Panc1 (cell line): ENCODE measurements at regions not wholly inside any gene's neighbourhood (a gene's known extent, or its start where the extent isn't known, plus 50 kb on each side); places are given as distances from the start of the nearest gene placed in this dataset.

ENCODE experiments used
- ATAC-seq: fragments of 200-7000 bp; cut with Tn5 transposase; 2 replicates; pipeline ENCODE4 v1.9.1; 2020; ENCODE audit warnings: mild to moderate bottlenecking, moderate library complexity
- BruUV-seq: library from RNA; stranded (reverse); fragments of 400-500 nt; replicated peaks from 2 replicates; lab custom pipeline; 2021; lab: Mats Ljungman, UMichigan
- CTCF ChIA-PET: fragments of 300-600 bp; sonication (Branson Sonifier 250); formaldehyde crosslinking; loops from one replicate; lab custom pipeline; 2022; ENCODE audit warnings: antibody characterized with exemption; lab: Charles Lee
- POLR2A ChIA-PET: fragments of 300-600 bp; sonication (Branson Sonifier 250); formaldehyde crosslinking; loops from one replicate; lab custom pipeline; 2022; ENCODE audit warnings: antibody characterized with exemption; lab: Charles Lee
- DNase-seq: peaks from one replicate; pipeline ENCODE4 v3.0.0-alpha.2; 2010; ENCODE audit warnings: low read depth, low spot score
- H3K27ac ChIP-seq: 2 replicates; pipeline ENCODE4 v1.5.1; 2011; ENCODE audit warnings: mild to moderate bottlenecking, low read length, inconsistent platforms
- H3K27me3 ChIP-seq: fragments of 200-500 bp; sonication (Bioruptor generic); 2 replicates; pipeline ENCODE4 v1.6.0; 2014; ENCODE audit warnings: low read length, inconsistent platforms; ENCODE audit not compliant: control insufficient read depth, insufficient read depth
- H3K36me3 ChIP-seq: fragments of 200-500 bp; sonication (Bioruptor generic); 2 replicates; pipeline ENCODE4 v1.5.1; 2014; ENCODE audit warnings: inconsistent platforms, mild to moderate bottlenecking, low read length, moderate library complexity; ENCODE audit not compliant: control insufficient read depth, insufficient read depth
- H3K4me1 ChIP-seq: 2 replicates; pipeline ENCODE4 v1.5.1; 2011; ENCODE audit warnings: inconsistent platforms, mild to moderate bottlenecking, low read length, moderate library complexity; ENCODE audit not compliant: control insufficient read depth, insufficient read depth
- H3K4me3 ChIP-seq, 2 experiments: 2 replicates each; pipeline ENCODE4 v1.5.1; 2011 to 2012; ENCODE audit warnings: low read depth in 2 of 2, low read length in 2 of 2, mild to moderate bottlenecking in 2 of 2, inconsistent platforms in 1 of 2, moderate library complexity in 1 of 2
- H3K9me3 ChIP-seq: fragments of 200-500 bp; sonication (Bioruptor generic); 2 replicates; pipeline ENCODE4 v1.5.1; 2014; ENCODE audit warnings: low read depth, mild to moderate bottlenecking, inconsistent platforms, low read length, moderate library complexity; ENCODE audit not compliant: control insufficient read depth, insufficient read depth
- POLR2AphosphoS5 ChIP-seq: IDR thresholded peaks from 2 replicates; pipeline ENCODE4 v1.6.1; 2012; ENCODE audit warnings: mild to moderate bottlenecking, low read depth, low read length, moderate library complexity
- REST ChIP-seq, 2 experiments: IDR thresholded peaks; 2 replicates each; pipeline ENCODE4 v1.6.1; 2011 to 2012; ENCODE audit warnings: low read depth in 2 of 2, control low read depth in 1 of 2, low read length in 1 of 2, mild to moderate bottlenecking in 1 of 2, moderate library complexity in 1 of 2; ENCODE audit not compliant: insufficient read depth in 1 of 2
- SIN3A ChIP-seq: IDR thresholded peaks from 2 replicates; pipeline ENCODE4 v1.6.1; 2012; ENCODE audit warnings: low read depth, mild to moderate bottlenecking, low read length, moderate library complexity, borderline replicate concordance; ENCODE audit not compliant: insufficient read depth
- TCF7L2 ChIP-seq: IDR thresholded peaks from 2 replicates; pipeline ENCODE4 v1.6.1; 2011; ENCODE audit warnings: mild to moderate bottlenecking, low read depth, low read length, inconsistent platforms
- in situ Hi-C: cut with HindIII; loops from 2 replicates; pipeline ENCODE4 v1.10.0; 2016; ENCODE audit warnings: low sequenced_read_pairs, low pct_unique_long_range_greater_than_20kb
- intact Hi-C: fragments of 100-400 bp; cut with micrococcal nuclease; formaldehyde crosslinking; loops from one replicate; pipeline ENCODE4 v1.10.0; 2022; ENCODE audit not compliant: unreplicated experiment
- TF ChIP-seq, protein P1 (sequence below): fragments of 450-650 bp; IDR thresholded peaks from 2 replicates; pipeline ENCODE4 v1.5.1; 2017; ENCODE audit warnings: mild to moderate bottlenecking

GRCh38 chr5:168039039-168039438 lies 252.4 kb upstream of the WWC1 start:
- DNase-seq (no peak), ATAC-seq (no peak)
- Histone ChIP-seq H3K4me1 (peaks cover 3% of the 10 kb centered on the region; the same call in 1 of the 2 replicates), H3K27ac (no peak overlapping the region), H3K4me3 (no peak overlapping the region), H3K27me3 (peaks cover 2% of the 10 kb centered on the region; the same call in 1 of the 2 replicates), H3K36me3 (no peaks in the 10 kb centered on the region), H3K9me3 (no peaks in the 10 kb centered on the region)
- intact Hi-C loops: no loop called here
- ChIA-PET POLR2A (no interaction called here), CTCF (no interaction called here)
- TF ChIP-seq TCF7L2 (no peak), REST (IDR thresholded peaks at IDR 0.05; ENCODE audit: insufficient read depth in 1 of 2, low read depth in 2 of 2, low read length in 1 of 2) (no peak), POLR2AphosphoS5 (no peak), SIN3A (no peak)
- TF ChIP-seq, protein P1, sequence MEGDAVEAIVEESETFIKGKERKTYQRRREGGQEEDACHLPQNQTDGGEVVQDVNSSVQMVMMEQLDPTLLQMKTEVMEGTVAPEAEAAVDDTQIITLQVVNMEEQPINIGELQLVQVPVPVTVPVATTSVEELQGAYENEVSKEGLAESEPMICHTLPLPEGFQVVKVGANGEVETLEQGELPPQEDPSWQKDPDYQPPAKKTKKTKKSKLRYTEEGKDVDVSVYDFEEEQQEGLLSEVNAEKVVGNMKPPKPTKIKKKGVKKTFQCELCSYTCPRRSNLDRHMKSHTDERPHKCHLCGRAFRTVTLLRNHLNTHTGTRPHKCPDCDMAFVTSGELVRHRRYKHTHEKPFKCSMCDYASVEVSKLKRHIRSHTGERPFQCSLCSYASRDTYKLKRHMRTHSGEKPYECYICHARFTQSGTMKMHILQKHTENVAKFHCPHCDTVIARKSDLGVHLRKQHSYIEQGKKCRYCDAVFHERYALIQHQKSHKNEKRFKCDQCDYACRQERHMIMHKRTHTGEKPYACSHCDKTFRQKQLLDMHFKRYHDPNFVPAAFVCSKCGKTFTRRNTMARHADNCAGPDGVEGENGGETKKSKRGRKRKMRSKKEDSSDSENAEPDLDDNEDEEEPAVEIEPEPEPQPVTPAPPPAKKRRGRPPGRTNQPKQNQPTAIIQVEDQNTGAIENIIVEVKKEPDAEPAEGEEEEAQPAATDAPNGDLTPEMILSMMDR: no peak
- in situ Hi-C loops: no loop called here
- no TSS peak for BruUV-seq

- in situ Hi-C loops (no loop called here), intact Hi-C loops (no loop called here)
- DNase-seq (no peak), ATAC-seq (no peak; the same call in 1 of the 2 replicates)
- H3K9me3 ChIP-seq: no peaks in the 10 kb centered on the region
- TF ChIP-seq SIN3A (no peak), POLR2AphosphoS5 (no peak), REST (IDR thresholded peaks at IDR 0.05; ENCODE audit: insufficient read depth in 1 of 2, low read depth in 2 of 2, low read length in 1 of 2) (no peak), TCF7L2 (no peak)
- TF ChIP-seq, protein P1: no peak
- BruUV-seq: no TSS peak
- peaks cover 2% of the 10 kb centered on the region; the same call in 1 of the 2 replicates for H3K27me3 ChIP-seq
- no peaks in the 10 kb centered on the region for H3K36me3 ChIP-seq
- H3K27ac ChIP-seq: no peak overlapping the region
- no peak overlapping the region for H3K4me3 ChIP-seq
- POLR2A ChIA-PET: no interaction called here
- H3K4me1 ChIP-seq: peaks cover 3% of the 10 kb centered on the region; the same call in 1 of the 2 replicates
- CTCF ChIA-PET: no interaction called here
These were observed 251.7 kb upstream of the WWC1 start for GRCh38 chr5:168039566-168040248.
